ENCODE measurements at regions not wholly inside any gene's neighbourhood (a gene's known extent, or its start where the extent isn't known, plus 50 kb on each side); places are given as distances from the start of the nearest gene placed in this dataset.

DNA sequence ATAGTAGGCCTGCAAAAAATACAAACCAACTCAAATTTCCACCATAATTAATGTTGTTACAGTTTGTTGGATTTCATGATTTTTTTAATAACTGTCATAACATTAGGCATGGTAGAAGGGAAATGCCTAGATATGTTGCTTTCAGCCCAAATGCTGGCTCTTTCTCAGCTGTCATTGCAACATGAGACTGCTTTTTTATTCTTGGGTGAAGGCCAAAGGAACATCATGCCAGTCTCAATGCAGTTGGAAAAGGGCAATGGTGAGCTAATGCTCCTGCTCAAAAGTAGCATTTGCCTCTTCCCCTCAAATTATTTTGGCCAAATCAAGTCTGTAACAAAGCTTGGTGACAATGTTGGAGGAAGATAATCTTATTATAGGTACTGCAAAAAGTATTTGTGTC, 877.7 kb upstream of the PRMT6 start:
- Histone ChIP-seq H3K27ac (replicated peaks) (no peak overlapping the region), H3K27me3 (ENCODE audit: insufficient read depth, poor library complexity, severe bottlenecking) (no peaks in the 10 kb centered on the region), H3K4me3 (replicated peaks; ENCODE audit: insufficient read depth, low read length) (no peak overlapping the region)
- DNase-seq (ENCODE audit: low read depth in 1 of 2, low spot score in 1 of 2) = no peak
- TF ChIP-seq GABPA (IDR thresholded peaks at IDR 0.05; ENCODE audit: low read depth) = no peak
- TF ChIP-seq POLR2AphosphoS5 (IDR thresholded peaks at IDR 0.05; ENCODE audit: low read depth) = no peak
- TF ChIP-seq, protein P1, sequence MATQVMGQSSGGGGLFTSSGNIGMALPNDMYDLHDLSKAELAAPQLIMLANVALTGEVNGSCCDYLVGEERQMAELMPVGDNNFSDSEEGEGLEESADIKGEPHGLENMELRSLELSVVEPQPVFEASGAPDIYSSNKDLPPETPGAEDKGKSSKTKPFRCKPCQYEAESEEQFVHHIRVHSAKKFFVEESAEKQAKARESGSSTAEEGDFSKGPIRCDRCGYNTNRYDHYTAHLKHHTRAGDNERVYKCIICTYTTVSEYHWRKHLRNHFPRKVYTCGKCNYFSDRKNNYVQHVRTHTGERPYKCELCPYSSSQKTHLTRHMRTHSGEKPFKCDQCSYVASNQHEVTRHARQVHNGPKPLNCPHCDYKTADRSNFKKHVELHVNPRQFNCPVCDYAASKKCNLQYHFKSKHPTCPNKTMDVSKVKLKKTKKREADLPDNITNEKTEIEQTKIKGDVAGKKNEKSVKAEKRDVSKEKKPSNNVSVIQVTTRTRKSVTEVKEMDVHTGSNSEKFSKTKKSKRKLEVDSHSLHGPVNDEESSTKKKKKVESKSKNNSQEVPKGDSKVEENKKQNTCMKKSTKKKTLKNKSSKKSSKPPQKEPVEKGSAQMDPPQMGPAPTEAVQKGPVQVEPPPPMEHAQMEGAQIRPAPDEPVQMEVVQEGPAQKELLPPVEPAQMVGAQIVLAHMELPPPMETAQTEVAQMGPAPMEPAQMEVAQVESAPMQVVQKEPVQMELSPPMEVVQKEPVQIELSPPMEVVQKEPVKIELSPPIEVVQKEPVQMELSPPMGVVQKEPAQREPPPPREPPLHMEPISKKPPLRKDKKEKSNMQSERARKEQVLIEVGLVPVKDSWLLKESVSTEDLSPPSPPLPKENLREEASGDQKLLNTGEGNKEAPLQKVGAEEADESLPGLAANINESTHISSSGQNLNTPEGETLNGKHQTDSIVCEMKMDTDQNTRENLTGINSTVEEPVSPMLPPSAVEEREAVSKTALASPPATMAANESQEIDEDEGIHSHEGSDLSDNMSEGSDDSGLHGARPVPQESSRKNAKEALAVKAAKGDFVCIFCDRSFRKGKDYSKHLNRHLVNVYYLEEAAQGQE (IDR thresholded peaks at IDR 0.05; ENCODE audit: insufficient replicate concordance, low read depth) = no peak
- TF ChIP-seq SPI1 (IDR thresholded peaks at IDR 0.05; ENCODE audit: borderline replicate concordance, low read depth) = no peak
- TF ChIP-seq, protein P2, sequence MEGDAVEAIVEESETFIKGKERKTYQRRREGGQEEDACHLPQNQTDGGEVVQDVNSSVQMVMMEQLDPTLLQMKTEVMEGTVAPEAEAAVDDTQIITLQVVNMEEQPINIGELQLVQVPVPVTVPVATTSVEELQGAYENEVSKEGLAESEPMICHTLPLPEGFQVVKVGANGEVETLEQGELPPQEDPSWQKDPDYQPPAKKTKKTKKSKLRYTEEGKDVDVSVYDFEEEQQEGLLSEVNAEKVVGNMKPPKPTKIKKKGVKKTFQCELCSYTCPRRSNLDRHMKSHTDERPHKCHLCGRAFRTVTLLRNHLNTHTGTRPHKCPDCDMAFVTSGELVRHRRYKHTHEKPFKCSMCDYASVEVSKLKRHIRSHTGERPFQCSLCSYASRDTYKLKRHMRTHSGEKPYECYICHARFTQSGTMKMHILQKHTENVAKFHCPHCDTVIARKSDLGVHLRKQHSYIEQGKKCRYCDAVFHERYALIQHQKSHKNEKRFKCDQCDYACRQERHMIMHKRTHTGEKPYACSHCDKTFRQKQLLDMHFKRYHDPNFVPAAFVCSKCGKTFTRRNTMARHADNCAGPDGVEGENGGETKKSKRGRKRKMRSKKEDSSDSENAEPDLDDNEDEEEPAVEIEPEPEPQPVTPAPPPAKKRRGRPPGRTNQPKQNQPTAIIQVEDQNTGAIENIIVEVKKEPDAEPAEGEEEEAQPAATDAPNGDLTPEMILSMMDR (IDR thresholded peaks at IDR 0.05; ENCODE audit: insufficient read depth, low read length) = no peak

DNA sequence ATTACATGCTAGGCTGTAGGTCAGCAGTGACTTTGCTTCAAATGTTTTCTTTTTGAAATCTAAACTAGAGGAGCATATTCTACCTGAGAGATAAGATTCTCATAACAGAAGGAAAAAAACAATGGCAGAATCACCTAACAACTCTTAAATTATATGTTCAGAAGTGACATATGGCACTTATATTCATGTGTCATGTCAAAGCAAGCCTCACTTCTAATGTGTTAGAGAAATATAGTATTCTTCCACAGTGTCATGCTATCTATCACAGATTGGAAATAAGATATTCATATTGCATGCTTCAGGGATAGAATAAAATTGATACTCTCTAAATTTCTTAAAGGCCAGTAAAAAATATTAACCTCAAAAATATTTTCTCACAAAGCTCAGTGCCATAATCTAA, 874.6 kb upstream of the PRMT6 start:
- Histone ChIP-seq H3K27me3 (ENCODE audit: insufficient read depth, poor library complexity, severe bottlenecking) (no peaks in the 10 kb centered on the region), H3K27ac (replicated peaks) (no peak overlapping the region), H3K4me3 (replicated peaks; ENCODE audit: insufficient read depth, low read length) (no peak overlapping the region)
- TF ChIP-seq GABPA (IDR thresholded peaks at IDR 0.05; ENCODE audit: low read depth) (no peak), POLR2AphosphoS5 (IDR thresholded peaks at IDR 0.05; ENCODE audit: low read depth) (no peak), SPI1 (IDR thresholded peaks at IDR 0.05; ENCODE audit: borderline replicate concordance, low read depth) (no peak)
- TF ChIP-seq, protein P2 (IDR thresholded peaks at IDR 0.05; ENCODE audit: insufficient read depth, low read length) = no peak
- TF ChIP-seq, protein P1 (IDR thresholded peaks at IDR 0.05; ENCODE audit: insufficient replicate concordance, low read depth) = no peak
- no peak for DNase-seq (ENCODE audit: low read depth in 1 of 2, low spot score in 1 of 2)

DNA sequence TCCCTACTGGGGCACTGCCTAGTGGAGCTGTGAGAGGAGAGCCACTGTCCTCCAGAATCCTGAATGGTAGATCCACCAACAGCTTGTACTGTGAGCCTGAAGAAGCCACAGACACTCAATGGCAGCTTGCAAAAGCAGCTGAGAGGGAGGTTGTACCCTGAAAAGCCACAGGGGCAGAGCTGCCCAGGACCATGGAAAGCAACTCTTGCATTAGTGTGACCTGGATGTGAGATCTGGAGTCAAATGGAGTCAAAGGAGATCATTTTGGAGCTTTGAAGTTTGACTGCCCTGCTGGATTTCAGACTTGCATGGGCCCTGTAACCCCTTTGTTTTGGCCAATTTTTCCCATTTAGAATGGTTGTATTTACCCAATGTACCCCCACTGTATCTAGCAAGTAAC, 871.4 kb upstream of the PRMT6 start:
- TF ChIP-seq, protein P1 (IDR thresholded peaks at IDR 0.05; ENCODE audit: insufficient replicate concordance, low read depth) = peak; percentile 69
- no peak for TF ChIP-seq GABPA (IDR thresholded peaks at IDR 0.05; ENCODE audit: low read depth)
- no peak for DNase-seq (ENCODE audit: low read depth in 1 of 2, low spot score in 1 of 2)
- Histone ChIP-seq H3K27me3 (ENCODE audit: insufficient read depth, poor library complexity, severe bottlenecking) (no peaks in the 10 kb centered on the region), H3K4me3 (replicated peaks; ENCODE audit: insufficient read depth, low read length) (no peak overlapping the region), H3K27ac (replicated peaks) (no peak overlapping the region)

DNA sequence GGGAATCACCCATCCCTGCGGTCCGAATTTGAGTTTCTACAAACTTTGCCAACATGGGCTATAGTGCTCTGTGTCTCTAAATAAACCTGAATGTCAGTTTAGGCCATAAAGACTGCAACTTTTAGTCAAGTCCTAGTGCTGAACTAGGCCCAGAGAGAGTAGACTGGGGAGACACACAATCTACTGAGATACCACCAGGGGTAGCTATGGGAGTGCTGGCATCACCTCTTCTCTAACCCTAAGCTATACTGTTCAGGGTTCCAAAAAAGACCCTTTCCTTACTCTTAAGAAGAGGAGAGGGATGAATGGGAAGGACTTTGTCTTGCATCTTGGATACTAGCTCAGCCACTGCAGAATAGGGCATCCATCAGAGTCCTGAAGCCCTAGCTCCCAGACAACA, 866.7 kb upstream of the PRMT6 start:
- DNase-seq (ENCODE audit: low read depth in 1 of 2, low spot score in 1 of 2) = no peak
- TF ChIP-seq, protein P2 (IDR thresholded peaks at IDR 0.05; ENCODE audit: insufficient read depth, low read length) = no peak
- TF ChIP-seq, protein P1 (IDR thresholded peaks at IDR 0.05; ENCODE audit: insufficient replicate concordance, low read depth) = no peak
- TF ChIP-seq SPI1 (IDR thresholded peaks at IDR 0.05; ENCODE audit: borderline replicate concordance, low read depth) = no peak
- H3K27me3 ChIP-seq (ENCODE audit: insufficient read depth, poor library complexity, severe bottlenecking) = no peaks in the 10 kb centered on the region
- H3K4me3 ChIP-seq (replicated peaks; ENCODE audit: insufficient read depth, low read length) = no peak overlapping the region
- H3K27ac ChIP-seq (replicated peaks) = no peak overlapping the region
